ENCODE measurements at regions not wholly inside any gene's neighbourhood (a gene's known extent, or its start where the extent isn't known, plus 50 kb on each side); places are given as distances from the start of the nearest gene placed in this dataset.

GRCh38 chr21:24272521-24272938, 1334.8 kb downstream of the MRPL39 start:
- no CpG with 5 or more reads among the region's 4 CpGs for WGBS, 2 experiments (ENCODE audit: extremely low coverage in 2 of 2, insufficient read length in 1 of 2)

More at GRCh38 chr21:24272521-24272938, 1334.8 kb downstream of the MRPL39 start:
- BruUV-seq (replicated peaks): no TSS peak
- intact Hi-C loops (cut with micrococcal nuclease): no loop called here
- dilution Hi-C loops (cut with HindIII; ENCODE audit: low sequenced_read_pairs, unreplicated experiment): no loop called here
- in situ Hi-C loops (cut with MboI; ENCODE audit: low sequenced_read_pairs): no loop called here
- Histone ChIP-seq H3K23ac (ENCODE audit: low read depth, low read length) (no peak overlapping the region), H3K14ac (replicated peaks; ENCODE audit: low read depth, low read length) (no peak overlapping the region), H3K79me1 (ENCODE audit: low read depth in 1 of 2, low read length in 2 of 2) (no peaks in the 10 kb centered on the region), H3K56ac (ENCODE audit: extremely low read depth, insufficient read depth, low read length) (no peak overlapping the region), H4K20me1 (ENCODE audit: insufficient read depth, low read length) (no peaks in the 10 kb centered on the region), H2AK9ac (replicated peaks; ENCODE audit: low read depth, low read length, poor library complexity) (no peak overlapping the region), H3K9ac (ENCODE audit: low read depth, low read length) (no peak overlapping the region), H2BK15ac (ENCODE audit: low read depth, low read length) (no peak overlapping the region), H2AK5ac (ENCODE audit: low read depth, low read length) (no peak overlapping the region), H3K27ac (ENCODE audit: insufficient read depth, low read length) (no peak overlapping the region), H3K9me3 (ENCODE audit: control insufficient read depth, insufficient read depth, low read length) (no peaks in the 10 kb centered on the region), H4K5ac (ENCODE audit: low read depth, low read length) (no peak overlapping the region), H4K8ac (ENCODE audit: low read depth in 2 of 2, low read length in 2 of 2) (no peak overlapping the region), H2BK120ac (ENCODE audit: low read depth, low read length) (no peak overlapping the region), H2BK20ac (ENCODE audit: low read depth, low read length) (no peak overlapping the region), H3K9me1 (ENCODE audit: insufficient read depth, low read length) (no peaks in the 10 kb centered on the region), H2BK5ac (ENCODE audit: low read depth, low read length, poor library complexity, severe bottlenecking) (no peak overlapping the region), H3K36me3 (ENCODE audit: control insufficient read depth, insufficient read depth, low read length) (no peaks in the 10 kb centered on the region), H3K4ac (ENCODE audit: low read depth, low read length) (0 out of 2 replicates have a peak overlapping the region, but pooled peaks have one; percentile 15), H2AFZ (replicated peaks; ENCODE audit: low read length, poor library complexity) (peak overlapping the region; percentile 57), H4K91ac (ENCODE audit: insufficient read depth, low read depth, low read length) (no peak overlapping the region; the same call in 1 of the 2 replicates), H3K27me3 (ENCODE audit: control insufficient read depth, insufficient read depth, low read length) (no peaks in the 10 kb centered on the region), H3K4me1 (ENCODE audit: control insufficient read depth, insufficient read depth, low read length) (no peaks in the 10 kb centered on the region), H3K4me3 (ENCODE audit: insufficient read depth, low read depth, low read length) (no peak overlapping the region), H3K18ac (ENCODE audit: low read depth, low read length) (no peak overlapping the region), H3K4me2 (ENCODE audit: low read depth, low read length) (peak overlapping the region; percentile 41)
- ChIA-PET POLR2A (ENCODE audit: unreplicated experiment) (no interaction called here), CTCF (interaction anchor here (0.7 kb wide), 1 partner anchor 1068 kb away, joined by 3 read pairs; no protein-coding TSS in a partner anchor)
- no peak for ATAC-seq (ENCODE audit: low read depth)
- TF ChIP-seq FOS (IDR thresholded peaks at IDR 0.05; ENCODE audit: low read depth, low read length): no peak
- no peak for TF ChIP-seq CTCF (conservative IDR thresholded peaks at IDR 0.05; ENCODE audit: low read depth, low read length)
- TF ChIP-seq MAZ (IDR thresholded peaks at IDR 0.05; ENCODE audit: borderline replicate concordance, low read depth, low read length): no peak
- TF ChIP-seq USF2 (IDR thresholded peaks at IDR 0.05; ENCODE audit: low read depth, low read length): no peak
- TF ChIP-seq MAFK (IDR thresholded peaks at IDR 0.05; ENCODE audit: low read depth, low read length): no peak
- no peak for TF ChIP-seq MXI1 (IDR thresholded peaks at IDR 0.05; ENCODE audit: borderline replicate concordance, low read depth, low read length)
- TF ChIP-seq ELK1 (IDR thresholded peaks at IDR 0.05; ENCODE audit: borderline replicate concordance, low read depth, low read length): no peak
- TF ChIP-seq NFE2L2 (IDR thresholded peaks at IDR 0.05; ENCODE audit: low read depth, low read length): no peak
- no peak for TF ChIP-seq SMC3 (IDR thresholded peaks at IDR 0.05; ENCODE audit: low read depth, low read length)
- no peak for TF ChIP-seq POLR2A (IDR thresholded peaks at IDR 0.05; ENCODE audit: low read depth, low read length)
- TF ChIP-seq RFX5 (IDR thresholded peaks at IDR 0.05; ENCODE audit: low read depth, low read length): no peak
- TF ChIP-seq CHD1 (IDR thresholded peaks at IDR 0.05; ENCODE audit: low read depth, low read length): no peak
- TF ChIP-seq RCOR1 (IDR thresholded peaks at IDR 0.05; ENCODE audit: insufficient replicate concordance, low read length): no peak
- no peak for TF ChIP-seq RAD21 (IDR thresholded peaks at IDR 0.05; ENCODE audit: low read length)
- TF ChIP-seq CEBPB (IDR thresholded peaks at IDR 0.05; ENCODE audit: low read depth, low read length): no peak
- TF ChIP-seq BHLHE40 (IDR thresholded peaks at IDR 0.05; ENCODE audit: low read depth, low read length): no peak
- no peak for DNase-seq

Data from IMR-90 (cell line).